ENCODE measurements at regions not wholly inside any gene's neighbourhood (a gene's known extent, or its start where the extent isn't known, plus 50 kb on each side); places are given as distances from the start of the nearest gene placed in this dataset.
"Not testable (repeated sequence)": the region's sequence is repeated elsewhere in the genome, so short reads cannot be mapped to it uniquely, and the experiment has no call there.

DNA sequence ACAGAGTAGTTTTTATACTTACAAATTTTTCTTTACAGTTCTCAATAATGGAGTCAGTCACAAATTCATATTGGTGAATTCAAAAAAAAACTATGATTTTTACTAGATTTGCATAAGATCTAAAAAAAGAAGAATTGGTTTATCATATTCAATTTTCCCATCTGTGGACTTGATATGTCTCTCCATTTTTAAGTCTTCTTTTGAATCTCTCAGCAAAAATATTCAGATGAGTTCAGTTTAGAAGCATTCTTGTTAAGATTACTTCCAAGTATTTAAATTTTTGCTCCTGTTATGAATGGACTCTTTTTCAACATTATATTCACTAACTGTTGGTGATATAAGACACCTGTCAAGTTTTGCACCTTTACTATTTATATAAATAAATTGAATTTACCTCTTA lies 360.6 kb upstream of the FLRT2 start:
- no peak for ATAC-seq (ENCODE audit: low read depth in 2 of 2)
- Mint-ChIP-seq H3K27me3 (no peaks in the 10 kb centered on the region), H3K9me3 (peaks cover 0 to 8% (median 3%) of the 10 kb centered on the region in 7 donors), H3K4me3 (no peak overlapping the region), H3K27ac (no peak overlapping the region), H3K36me3 (no peaks in the 10 kb centered on the region), H3K4me1 (no peaks in the 10 kb centered on the region)
- DNase-seq, result no peak

DNA sequence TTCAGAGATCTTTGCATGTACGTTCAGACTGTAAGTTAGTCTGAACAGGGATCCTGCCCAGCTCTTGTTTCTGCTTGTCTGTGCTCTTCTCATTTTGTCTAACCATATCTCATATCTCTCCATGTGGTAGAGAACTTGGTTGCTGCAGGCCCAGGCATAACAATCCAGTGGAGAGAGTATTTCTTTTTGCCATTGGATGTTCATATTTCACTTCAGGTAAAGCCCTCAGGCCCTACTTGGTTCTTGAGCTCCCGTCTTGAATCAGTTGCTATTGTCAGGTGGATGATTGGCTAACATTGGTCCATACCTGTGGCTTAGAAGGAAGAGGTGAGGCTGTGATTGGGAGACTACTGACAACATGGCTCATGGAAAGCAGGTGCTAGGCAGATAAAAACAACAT lies 357.7 kb upstream of the FLRT2 start:
- Mint-ChIP-seq H3K36me3 (no peaks in the 10 kb centered on the region), H3K27me3 (no peaks in the 10 kb centered on the region), H3K9me3 (peaks cover 0 to 8% (median 0%) of the 10 kb centered on the region in 7 donors), H3K4me3 (no peak overlapping the region), H3K27ac (no peak overlapping the region), H3K4me1 (no peaks in the 10 kb centered on the region)
- no peak for DNase-seq
- no peak for ATAC-seq (ENCODE audit: low read depth in 2 of 2)

- Mint-ChIP-seq H3K27ac (peak overlapping the region in 1 of 6 donors; percentile 28), H3K4me1 (no peaks in the 10 kb centered on the region), H3K9me3 (peaks cover 0 to 8% (median 0%) of the 10 kb centered on the region in 7 donors), H3K36me3 (no peaks in the 10 kb centered on the region), H3K4me3 (no peak overlapping the region), H3K27me3 (no peaks in the 10 kb centered on the region)
- DNase-seq (no peak), ATAC-seq (ENCODE audit: low read depth in 2 of 2) (no peak)
Measured at GRCh38 chr14:85172889-85173477, 357.0 kb upstream of the FLRT2 start.

DNA sequence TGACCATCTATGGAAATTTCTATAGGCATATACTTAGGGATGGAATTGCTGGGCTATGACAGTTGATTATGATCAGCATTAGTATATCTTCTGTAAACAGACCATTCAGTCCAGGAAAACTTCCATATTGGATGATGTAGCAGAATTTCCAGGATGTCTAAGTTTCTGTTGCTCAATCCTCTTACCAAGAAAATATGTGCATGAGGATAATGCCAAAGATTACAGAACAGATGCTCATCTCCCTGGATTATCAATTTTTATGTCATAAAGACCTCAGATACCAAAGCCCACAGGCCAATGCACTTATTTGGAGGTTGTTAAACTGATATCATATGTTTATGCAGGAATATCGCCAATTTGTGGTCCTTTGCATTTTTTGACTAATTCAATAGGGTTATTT lies 354.4 kb upstream of the FLRT2 start:
- no peaks in the 10 kb centered on the region for H3K4me1 Mint-ChIP-seq
- H3K27me3 Mint-ChIP-seq, result no peaks in the 10 kb centered on the region
- no peak overlapping the region for H3K27ac Mint-ChIP-seq
- peaks cover 0 to 8% (median 3%) of the 10 kb centered on the region in 7 donors for H3K9me3 Mint-ChIP-seq
- no peaks in the 10 kb centered on the region for H3K36me3 Mint-ChIP-seq
- ATAC-seq (ENCODE audit: low read depth in 2 of 2) (no peak), DNase-seq (no peak)
- H3K4me3 Mint-ChIP-seq, result no peak overlapping the region

- Mint-ChIP-seq H3K27ac (no peak overlapping the region), H3K27me3 (no peaks in the 10 kb centered on the region), H3K4me3 (no peak overlapping the region), H3K9me3 (peaks cover 0 to 7% (median 4%) of the 10 kb centered on the region in 7 donors), H3K36me3 (no peaks in the 10 kb centered on the region), H3K4me1 (no peaks in the 10 kb centered on the region)
- ATAC-seq (ENCODE audit: low read depth in 2 of 2), result no peak
- no peak for DNase-seq
Measured at GRCh38 chr14:85178864-85179263, 351.1 kb upstream of the FLRT2 start.

- no peaks in the 10 kb centered on the region for H3K36me3 Mint-ChIP-seq
- DNase-seq (no peak), ATAC-seq (ENCODE audit: low read depth in 2 of 2) (no peak)
- H3K4me3 Mint-ChIP-seq, result no peak overlapping the region
- H3K4me1 Mint-ChIP-seq, result no peaks in the 10 kb centered on the region
- no peak overlapping the region for H3K27ac Mint-ChIP-seq
- H3K9me3 Mint-ChIP-seq, result peaks cover 0 to 12% (median 4%) of the 10 kb centered on the region in 7 donors
- no peaks in the 10 kb centered on the region for H3K27me3 Mint-ChIP-seq
Measured at GRCh38 chr14:85180876-85181275, 349.1 kb upstream of the FLRT2 start.

- Mint-ChIP-seq H3K4me1 (no peaks in the 10 kb centered on the region), H3K27ac (no peak overlapping the region), H3K36me3 (no peaks in the 10 kb centered on the region), H3K27me3 (no peaks in the 10 kb centered on the region), H3K9me3 (peaks cover 0 to 14% (median 4%) of the 10 kb centered on the region in 7 donors), H3K4me3 (no peak overlapping the region)
- no peak for ATAC-seq (ENCODE audit: low read depth in 2 of 2)
- DNase-seq, result no peak
Measured at GRCh38 chr14:85182282-85182681, 347.7 kb upstream of the FLRT2 start.

- H3K27ac Mint-ChIP-seq, result no peak overlapping the region
- ATAC-seq (ENCODE audit: low read depth in 2 of 2), result no peak
Measured at GRCh38 chr14:85186082-85186481, 343.9 kb upstream of the FLRT2 start.

GRCh38 chr14:85187521-85187920 lies 342.4 kb upstream of the FLRT2 start:
- Mint-ChIP-seq H3K27me3 (no peaks in the 10 kb centered on the region), H3K4me1 (no peaks in the 10 kb centered on the region)
- no peak for ATAC-seq (ENCODE audit: low read depth in 2 of 2)

More at GRCh38 chr14:85186082-85186481, 343.9 kb upstream of the FLRT2 start:
- no peaks in the 10 kb centered on the region for H3K27me3 Mint-ChIP-seq
- peaks cover 0 to 15% (median 4%) of the 10 kb centered on the region in 7 donors for H3K9me3 Mint-ChIP-seq
- no peak for DNase-seq
- H3K4me1 Mint-ChIP-seq, result no peaks in the 10 kb centered on the region
- H3K4me3 Mint-ChIP-seq, result no peak overlapping the region
- H3K36me3 Mint-ChIP-seq, result no peaks in the 10 kb centered on the region

DNA sequence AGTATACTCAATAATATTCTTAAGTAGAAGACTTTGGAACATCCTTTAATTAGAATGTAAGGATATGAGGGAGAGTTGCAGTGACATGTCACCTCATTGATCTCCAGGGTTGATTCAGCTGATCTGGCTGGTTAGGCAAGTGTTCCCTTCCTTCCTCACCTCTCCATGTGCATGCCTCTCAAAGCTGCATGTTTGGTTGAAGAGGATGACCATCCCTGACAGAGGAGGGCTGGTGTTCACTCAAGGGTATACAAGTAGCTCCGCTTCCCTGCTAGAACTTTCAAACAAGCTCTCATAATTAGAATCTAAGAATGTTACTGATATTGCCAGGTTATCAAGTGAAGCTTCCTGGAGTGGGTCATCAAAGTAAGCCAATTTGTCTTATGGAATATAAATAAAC lies 341.1 kb upstream of the FLRT2 start:
- no peak for ATAC-seq (ENCODE audit: low read depth in 2 of 2)
- no peak overlapping the region for H3K4me3 Mint-ChIP-seq
- no peaks in the 10 kb centered on the region for H3K4me1 Mint-ChIP-seq
- no peaks in the 10 kb centered on the region for H3K27me3 Mint-ChIP-seq
- no peak overlapping the region for H3K27ac Mint-ChIP-seq
- H3K9me3 Mint-ChIP-seq, result peaks cover 0 to 12% (median 3%) of the 10 kb centered on the region in 7 donors
- no peaks in the 10 kb centered on the region for H3K36me3 Mint-ChIP-seq
- no peak for DNase-seq

More at GRCh38 chr14:85187521-85187920, 342.4 kb upstream of the FLRT2 start:
- DNase-seq, result no peak
- H3K4me3 Mint-ChIP-seq, result no peak overlapping the region
- H3K36me3 Mint-ChIP-seq, result no peaks in the 10 kb centered on the region
- peaks cover 0 to 13% (median 3%) of the 10 kb centered on the region in 7 donors for H3K9me3 Mint-ChIP-seq
- no peak overlapping the region for H3K27ac Mint-ChIP-seq

GRCh38 chr14:85189253-85189652 lies 340.7 kb upstream of the FLRT2 start:
- H3K9me3 Mint-ChIP-seq, result peaks cover 0 to 11% (median 3%) of the 10 kb centered on the region in 7 donors
- not testable (repeated sequence) for H3K4me3 Mint-ChIP-seq; H3K4me1 Mint-ChIP-seq; H3K36me3 Mint-ChIP-seq; DNase-seq; H3K27me3 Mint-ChIP-seq; ATAC-seq (ENCODE audit: low read depth in 2 of 2); H3K27ac Mint-ChIP-seq

DNA sequence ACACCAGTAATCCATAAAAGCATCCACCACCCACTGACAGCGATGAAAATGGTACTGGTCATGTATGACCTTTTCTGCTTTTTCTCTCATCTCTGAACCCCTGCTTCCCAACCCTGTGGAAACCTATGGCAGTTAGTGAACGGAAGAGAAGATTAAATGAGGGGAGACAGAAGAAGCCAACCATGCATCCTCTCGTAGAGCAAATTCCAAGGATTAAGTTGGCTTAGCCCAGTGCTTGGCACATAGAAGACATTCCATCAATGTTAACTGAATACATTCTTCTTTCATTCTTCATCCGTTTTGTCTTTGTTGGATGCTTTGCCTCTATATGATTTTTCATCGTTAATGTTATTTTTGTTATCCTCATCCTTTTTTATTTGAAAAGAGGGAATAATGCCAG lies 339.7 kb upstream of the FLRT2 start:
- no peak overlapping the region for H3K4me3 Mint-ChIP-seq
- peaks cover 0 to 12% (median 4%) of the 10 kb centered on the region in 7 donors for H3K9me3 Mint-ChIP-seq
- H3K27me3 Mint-ChIP-seq, result no peaks in the 10 kb centered on the region
- H3K36me3 Mint-ChIP-seq, result no peaks in the 10 kb centered on the region
- no peak overlapping the region for H3K27ac Mint-ChIP-seq
- ATAC-seq (ENCODE audit: low read depth in 2 of 2), result no peak
- no peak for DNase-seq
- H3K4me1 Mint-ChIP-seq, result no peaks in the 10 kb centered on the region

DNA sequence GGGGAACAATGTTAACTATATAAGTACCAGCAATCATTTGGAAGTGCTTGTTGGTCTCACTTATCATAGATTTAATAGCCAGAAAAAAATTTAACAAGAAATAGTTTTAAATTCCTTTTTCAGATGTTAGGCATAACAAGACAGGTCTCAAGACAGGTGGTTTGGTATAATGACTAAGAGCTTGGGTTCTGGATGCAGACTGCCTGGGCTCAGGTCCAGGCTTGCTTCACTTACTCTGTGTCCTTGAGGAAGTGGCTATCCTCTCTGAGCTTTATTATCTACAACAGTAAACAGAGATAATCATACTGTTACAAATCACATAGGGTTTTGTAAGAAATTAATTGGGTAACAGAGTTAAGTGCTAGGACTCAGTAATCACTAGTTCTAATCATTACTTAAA lies 338.0 kb upstream of the FLRT2 start:
- Mint-ChIP-seq H3K4me1 (no peaks in the 10 kb centered on the region), H3K27ac (no peak overlapping the region), H3K9me3 (peaks cover 0 to 10% (median 4%) of the 10 kb centered on the region in 7 donors), H3K27me3 (no peaks in the 10 kb centered on the region), H3K4me3 (no peak overlapping the region), H3K36me3 (no peaks in the 10 kb centered on the region)
- ATAC-seq (ENCODE audit: low read depth in 2 of 2) (no peak), DNase-seq (no peak)

DNA sequence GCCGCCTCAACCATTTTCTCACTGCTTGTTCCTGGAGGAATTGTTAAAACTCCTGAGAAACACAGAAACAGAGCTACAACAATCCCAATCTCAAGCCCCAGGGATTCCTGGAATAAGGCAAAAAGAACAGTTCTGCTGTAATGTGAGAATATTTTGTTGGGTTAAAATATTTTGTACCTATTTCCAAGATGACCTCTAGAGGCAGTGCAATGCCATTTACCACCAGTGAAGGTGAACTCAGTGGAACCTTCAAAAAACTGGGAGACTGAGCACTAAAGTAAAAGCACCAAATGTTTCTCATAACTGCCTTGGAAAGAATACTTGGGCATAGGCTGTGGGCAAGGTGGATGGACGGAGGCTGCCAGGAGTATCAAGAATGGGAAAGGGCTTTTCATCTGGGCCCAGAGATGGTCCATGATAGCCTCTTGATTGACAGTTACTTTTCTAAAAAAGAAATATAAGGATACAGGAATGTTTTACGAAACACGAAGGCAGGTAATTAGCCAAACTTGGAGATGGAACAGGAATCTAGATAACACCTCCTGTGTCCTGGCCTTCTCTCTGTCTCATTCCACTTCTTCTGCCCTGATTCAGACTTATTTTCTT lies 334.0 kb upstream of the FLRT2 start:
- Mint-ChIP-seq H3K27me3 (no peaks in the 10 kb centered on the region), H3K9me3 (peaks cover 0 to 6% (median under 1%) of the 10 kb centered on the region in 7 donors), H3K4me3 (no peak overlapping the region), H3K4me1 (no peaks in the 10 kb centered on the region), H3K27ac (no peak overlapping the region), H3K36me3 (no peaks in the 10 kb centered on the region)
- no peak for ATAC-seq (ENCODE audit: low read depth in 2 of 2)
- no peak for DNase-seq
